ENCODE measurements at regions not wholly inside any gene's neighbourhood (a gene's known extent, or its start where the extent isn't known, plus 50 kb on each side); places are given as distances from the start of the nearest gene placed in this dataset.
A peak's percentile ranks its signal among the peaks of the same experiment; 100 is the strongest.
"Not testable (repeated sequence)": the region's sequence is repeated elsewhere in the genome, so short reads cannot be mapped to it uniquely, and the experiment has no call there.

GRCh38 chr7:53458636-53459035 is 423.2 kb downstream of the POM121L12 start:
- no peak for DNase-seq
- in situ Hi-C loops (cut with HindIII; ENCODE audit: low pct_ligation_motif_present, low pct_unique_long_range_greater_than_20kb, low sequenced_read_pairs), result no loop called here

GRCh38 chr7:53466371-53466770 is 430.9 kb downstream of the POM121L12 start:
- no peak for DNase-seq
- in situ Hi-C loops (cut with HindIII; ENCODE audit: low pct_ligation_motif_present, low pct_unique_long_range_greater_than_20kb, low sequenced_read_pairs), result no loop called here

- in situ Hi-C loops (cut with HindIII; ENCODE audit: low pct_ligation_motif_present, low pct_unique_long_range_greater_than_20kb, low sequenced_read_pairs), result no loop called here
- peak; percentile 12 for DNase-seq
Observed at GRCh38 chr7:53470336-53470970, 435.0 kb downstream of the POM121L12 start.

- DNase-seq, result no peak
- in situ Hi-C loops (cut with HindIII; ENCODE audit: low pct_ligation_motif_present, low pct_unique_long_range_greater_than_20kb, low sequenced_read_pairs), result no loop called here
Observed at GRCh38 chr7:53473371-53473770, 437.9 kb downstream of the POM121L12 start.

- no peak for DNase-seq
- in situ Hi-C loops (cut with HindIII; ENCODE audit: low pct_ligation_motif_present, low pct_unique_long_range_greater_than_20kb, low sequenced_read_pairs), result no loop called here
Observed at GRCh38 chr7:53475776-53476175, 440.3 kb downstream of the POM121L12 start.

GRCh38 chr7:53476566-53476965 is 441.1 kb downstream of the POM121L12 start:
- in situ Hi-C loops (cut with HindIII; ENCODE audit: low pct_ligation_motif_present, low pct_unique_long_range_greater_than_20kb, low sequenced_read_pairs), result no loop called here

GRCh38 chr7:53485354-53485753 is 449.9 kb downstream of the POM121L12 start:
- DNase-seq, result no peak
- in situ Hi-C loops (cut with HindIII; ENCODE audit: low pct_ligation_motif_present, low pct_unique_long_range_greater_than_20kb, low sequenced_read_pairs), result no loop called here

More at GRCh38 chr7:53476566-53476965, 441.1 kb downstream of the POM121L12 start:
- DNase-seq, result no peak

GRCh38 chr7:53491051-53491450 is 455.6 kb downstream of the POM121L12 start:
- no peak for DNase-seq
- in situ Hi-C loops (cut with HindIII; ENCODE audit: low pct_ligation_motif_present, low pct_unique_long_range_greater_than_20kb, low sequenced_read_pairs), result no loop called here

GRCh38 chr7:53495181-53495580 is 459.7 kb downstream of the POM121L12 start:
- in situ Hi-C loops (cut with HindIII; ENCODE audit: low pct_ligation_motif_present, low pct_unique_long_range_greater_than_20kb, low sequenced_read_pairs), result not testable (repeated sequence)

GRCh38 chr7:53500076-53500475 is 464.6 kb downstream of the POM121L12 start:
- in situ Hi-C loops (cut with HindIII; ENCODE audit: low pct_ligation_motif_present, low pct_unique_long_range_greater_than_20kb, low sequenced_read_pairs), result no loop called here
- DNase-seq, result no peak

More at GRCh38 chr7:53495181-53495580, 459.7 kb downstream of the POM121L12 start:
- not testable (repeated sequence) for DNase-seq

- peak; percentile 13 for DNase-seq
Observed at GRCh38 chr7:53504914-53505313, 469.5 kb downstream of the POM121L12 start.

GRCh38 chr7:53518319-53518718 is 482.9 kb downstream of the POM121L12 start:
- in situ Hi-C loops (cut with HindIII; ENCODE audit: low pct_ligation_motif_present, low pct_unique_long_range_greater_than_20kb, low sequenced_read_pairs), result no loop called here
- no peak for DNase-seq

More at GRCh38 chr7:53504914-53505313, 469.5 kb downstream of the POM121L12 start:
- in situ Hi-C loops (cut with HindIII; ENCODE audit: low pct_ligation_motif_present, low pct_unique_long_range_greater_than_20kb, low sequenced_read_pairs), result no loop called here

GRCh38 chr7:53520841-53521240 is 485.4 kb downstream of the POM121L12 start:
- in situ Hi-C loops (cut with HindIII; ENCODE audit: low pct_ligation_motif_present, low pct_unique_long_range_greater_than_20kb, low sequenced_read_pairs), result no loop called here
- no peak for DNase-seq

GRCh38 chr7:53521638-53522184 is 486.3 kb downstream of the POM121L12 start:
- in situ Hi-C loops (cut with HindIII; ENCODE audit: low pct_ligation_motif_present, low pct_unique_long_range_greater_than_20kb, low sequenced_read_pairs), result no loop called here
- DNase-seq, result no peak

- DNase-seq, result no peak
- in situ Hi-C loops (cut with HindIII; ENCODE audit: low pct_ligation_motif_present, low pct_unique_long_range_greater_than_20kb, low sequenced_read_pairs), result no loop called here
Observed at GRCh38 chr7:53539558-53539957, 504.1 kb downstream of the POM121L12 start.

- in situ Hi-C loops (cut with HindIII; ENCODE audit: low pct_ligation_motif_present, low pct_unique_long_range_greater_than_20kb, low sequenced_read_pairs), result no loop called here
- DNase-seq, result no peak
Observed at GRCh38 chr7:53541475-53541874, 506.0 kb downstream of the POM121L12 start.

GRCh38 chr7:53542157-53542556 is 506.7 kb downstream of the POM121L12 start:
- no peak for DNase-seq
- in situ Hi-C loops (cut with HindIII; ENCODE audit: low pct_ligation_motif_present, low pct_unique_long_range_greater_than_20kb, low sequenced_read_pairs), result no loop called here
